Upper lobe of right lung (tissue), 1 donor: ENCODE measurements at regions not wholly inside any gene's neighbourhood (a gene's known extent, or its start where the extent isn't known, plus 50 kb on each side); places are given as distances from the start of the nearest gene placed in this dataset.
A peak's percentile ranks its signal among the peaks of the same experiment; 100 is the strongest.

Experiments
- ATAC-seq: fragments of 200-7000 bp; cut with Tn5 transposase; one replicate; pipeline ENCODE4 v1.9.1; 2020; ENCODE audit warnings: mild to moderate bottlenecking, moderate library complexity
- DNase-seq: peaks from one replicate; pipeline ENCODE4 v3.0.0-alpha.2; 2020
- H3K27ac ChIP-seq: fragments of 200-600 bp; one replicate; pipeline ENCODE4 v1.8.0; 2022
- H3K27me3 ChIP-seq: fragments of 200-600 bp; one replicate; pipeline ENCODE4 v1.8.0; 2022; ENCODE audit warnings: mild to moderate bottlenecking
- H3K36me3 ChIP-seq: fragments of 200-600 bp; one replicate; pipeline ENCODE4 v1.8.0; 2022
- H3K4me1 ChIP-seq: fragments of 200-600 bp; one replicate; pipeline ENCODE4 v1.8.0; 2022
- H3K4me3 ChIP-seq: fragments of 200-600 bp; one replicate; pipeline ENCODE4 v1.8.0; 2022; ENCODE audit warnings: mild to moderate bottlenecking
- H3K9me3 ChIP-seq: fragments of 200-600 bp; one replicate; pipeline ENCODE4 v1.8.0; 2022
- CTCF ChIP-seq: fragments of 200-600 bp; IDR thresholded peaks from one replicate; pipeline ENCODE4 v1.8.0; 2022; ENCODE audit warnings: antibody characterized with exemption
- intact Hi-C: fragments of 100-400 bp; cut with DNase I; formaldehyde crosslinking; loops from one replicate; pipeline ENCODE4 v1.11.0; 2022
- donor health status: DM: no; HTN: yes; CAD: no; lungs with severe emphysema.

DNA sequence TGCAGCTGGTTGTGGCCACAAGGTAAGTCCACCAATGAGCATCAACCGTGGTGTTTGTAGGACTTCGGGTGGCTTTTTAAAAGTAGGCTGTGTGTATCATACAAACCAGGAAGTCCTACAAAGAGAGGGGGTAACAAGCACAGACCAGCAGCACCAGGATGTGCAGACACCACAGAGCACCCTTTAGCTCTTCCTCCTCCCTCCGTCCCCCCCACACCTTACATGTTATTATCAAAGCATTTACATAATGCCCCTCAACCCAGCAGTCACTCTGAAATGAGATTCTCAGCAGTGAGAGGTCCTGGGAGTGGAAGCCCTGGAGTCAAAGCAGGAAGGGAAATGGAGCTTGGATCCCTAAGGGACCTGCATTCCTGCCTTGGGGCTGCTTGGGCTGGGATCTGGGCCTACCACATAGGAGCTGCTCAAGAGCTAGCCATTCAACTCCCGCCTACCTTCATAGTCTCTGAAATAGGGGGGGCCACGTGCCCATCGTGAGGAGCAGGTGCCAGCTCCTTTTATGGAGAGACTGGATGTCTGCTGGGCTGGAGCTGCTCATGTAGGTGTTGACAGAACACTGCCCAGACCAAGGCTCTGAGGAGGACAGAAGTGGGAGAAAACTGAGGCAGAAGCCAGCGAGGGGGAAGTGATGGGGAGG, 90.6 kb downstream of the PSMB1 start:
- H3K9me3 ChIP-seq = no peaks in the 10 kb centered on the region
- intact Hi-C loops = no loop called here
- H3K4me3 ChIP-seq = no peak overlapping the region
- H3K4me1 ChIP-seq = peaks cover 10% of the 10 kb centered on the region
- H3K27me3 ChIP-seq = no peaks in the 10 kb centered on the region
- no peaks in the 10 kb centered on the region for H3K36me3 ChIP-seq
- DNase-seq (peak; percentile 35), ATAC-seq (peak; percentile 16)
- no peak for TF ChIP-seq CTCF
- no peak overlapping the region for H3K27ac ChIP-seq

DNA sequence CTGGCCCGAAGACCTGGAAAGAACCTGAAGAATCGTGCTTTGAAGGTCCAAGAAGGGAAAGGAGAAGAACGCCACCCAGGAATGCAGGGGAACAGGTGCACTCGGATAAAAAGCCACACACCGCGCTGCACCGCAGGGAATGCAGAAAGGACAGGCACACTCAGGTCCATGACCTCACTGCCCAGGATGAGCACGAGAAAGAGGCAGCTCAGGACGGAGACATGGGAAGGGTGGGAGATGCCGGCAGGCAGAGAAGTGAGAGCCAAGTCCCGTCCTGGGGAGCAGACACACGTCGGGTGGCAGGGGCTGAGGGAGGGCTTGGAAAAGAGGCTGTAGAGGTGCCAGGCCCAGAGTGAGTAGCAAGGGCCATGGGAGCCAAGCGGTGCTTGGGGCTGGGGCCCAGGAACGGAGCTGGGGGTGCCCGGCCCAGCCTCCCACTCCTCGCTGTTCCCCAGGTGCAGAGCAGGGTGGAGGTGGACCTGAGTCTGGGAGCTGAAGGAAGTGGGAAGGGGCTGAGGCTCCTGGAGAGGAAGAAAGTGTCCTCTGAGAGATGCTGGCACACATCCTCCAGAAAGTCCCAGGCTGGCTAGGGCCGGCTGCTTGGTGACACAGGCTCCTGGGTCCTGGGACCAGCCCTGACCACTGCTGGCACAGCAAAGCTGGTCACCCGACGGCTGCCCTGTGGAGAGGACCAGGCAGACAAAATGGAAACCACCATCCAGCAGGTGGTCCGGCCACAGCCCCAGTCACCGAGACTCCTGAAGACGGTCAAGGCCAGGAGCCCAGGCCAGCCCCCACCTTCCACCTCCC, 91.3 kb downstream of the PSMB1 start:
- ATAC-seq = no peak
- peak; percentile 53 for DNase-seq

GRCh38 chr6:170461111-170461510, 92.0 kb downstream of the PSMB1 start:
- no peaks in the 10 kb centered on the region for H3K9me3 ChIP-seq
- intact Hi-C loops = no loop called here
- DNase-seq (peak; percentile 48), ATAC-seq (no peak)
- TF ChIP-seq CTCF = no peak
- H3K4me3 ChIP-seq = no peak overlapping the region
- H3K36me3 ChIP-seq = no peaks in the 10 kb centered on the region
- H3K4me1 ChIP-seq = peaks cover 10% of the 10 kb centered on the region
- H3K27me3 ChIP-seq = no peaks in the 10 kb centered on the region
- no peak overlapping the region for H3K27ac ChIP-seq

More for the DNA sequence above, 91.3 kb downstream of the PSMB1 start:
- H3K27ac ChIP-seq = no peak overlapping the region
- peaks cover 10% of the 10 kb centered on the region for H3K4me1 ChIP-seq
- H3K36me3 ChIP-seq = no peaks in the 10 kb centered on the region
- no peaks in the 10 kb centered on the region for H3K27me3 ChIP-seq
- no peak for TF ChIP-seq CTCF
- no peaks in the 10 kb centered on the region for H3K9me3 ChIP-seq
- no peak overlapping the region for H3K4me3 ChIP-seq
- intact Hi-C loops = no loop called here

- intact Hi-C loops = no loop called here
- DNase-seq (peak; percentile 20), ATAC-seq (no peak)
- TF ChIP-seq CTCF = no peak
- no peak overlapping the region for H3K4me3 ChIP-seq
- peaks cover 10% of the 10 kb centered on the region for H3K4me1 ChIP-seq
- H3K9me3 ChIP-seq = no peaks in the 10 kb centered on the region
- H3K36me3 ChIP-seq = no peaks in the 10 kb centered on the region
- H3K27me3 ChIP-seq = no peaks in the 10 kb centered on the region
- H3K27ac ChIP-seq = no peak overlapping the region
Observed at GRCh38 chr6:170460641-170461040, 92.5 kb downstream of the PSMB1 start.

DNA sequence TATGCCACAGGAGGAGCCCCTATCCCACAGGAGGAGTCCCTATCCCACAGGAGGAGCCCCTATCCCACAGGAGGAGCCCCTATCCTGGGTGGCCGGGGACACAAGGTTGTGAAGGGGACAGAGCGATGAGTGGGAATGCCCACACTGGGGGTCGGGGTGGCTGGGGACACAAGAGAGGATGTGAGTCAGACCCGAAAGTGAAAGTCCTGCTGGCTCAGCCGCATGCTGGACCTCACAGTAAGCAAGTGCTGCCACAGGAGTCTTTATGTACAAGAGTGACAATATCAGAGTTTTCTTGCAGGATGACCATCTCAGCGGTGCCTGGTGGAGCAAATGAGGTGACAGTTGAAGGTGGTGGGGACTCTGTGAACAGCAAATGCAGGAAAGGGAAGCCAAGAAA, 93.7 kb downstream of the PSMB1 start:
- no peak overlapping the region for H3K27ac ChIP-seq
- intact Hi-C loops = no loop called here
- ATAC-seq = peak; percentile 63
- no peak for TF ChIP-seq CTCF
- H3K9me3 ChIP-seq = no peaks in the 10 kb centered on the region
- H3K4me3 ChIP-seq = peak overlapping the region; percentile 31
- H3K4me1 ChIP-seq = peaks cover 10% of the 10 kb centered on the region
- no peaks in the 10 kb centered on the region for H3K27me3 ChIP-seq
- peak; percentile 64 for DNase-seq
- H3K36me3 ChIP-seq = no peaks in the 10 kb centered on the region
